PC-9 (cell line): ENCODE measurements at regions not wholly inside any gene's neighbourhood (a gene's known extent, or its start where the extent isn't known, plus 50 kb on each side); places are given as distances from the start of the nearest gene placed in this dataset.

Source experiments
- EZH2 ChIP-seq: fragments of 200-600 bp; sonication (generic); IDR thresholded peaks from 2 replicates; pipeline ENCODE4 v1.8.0; 2017; ENCODE audit warnings: antibody characterized with exemption, low read depth
- TF ChIP-seq, protein P1 (sequence below): fragments of 200-600 bp; sonication (generic); conservative IDR thresholded peaks from 2 replicates; pipeline ENCODE4 v1.6.1; 2017; ENCODE audit warnings: mixed run types, antibody characterized with exemption, mild to moderate bottlenecking, moderate library complexity

DNA sequence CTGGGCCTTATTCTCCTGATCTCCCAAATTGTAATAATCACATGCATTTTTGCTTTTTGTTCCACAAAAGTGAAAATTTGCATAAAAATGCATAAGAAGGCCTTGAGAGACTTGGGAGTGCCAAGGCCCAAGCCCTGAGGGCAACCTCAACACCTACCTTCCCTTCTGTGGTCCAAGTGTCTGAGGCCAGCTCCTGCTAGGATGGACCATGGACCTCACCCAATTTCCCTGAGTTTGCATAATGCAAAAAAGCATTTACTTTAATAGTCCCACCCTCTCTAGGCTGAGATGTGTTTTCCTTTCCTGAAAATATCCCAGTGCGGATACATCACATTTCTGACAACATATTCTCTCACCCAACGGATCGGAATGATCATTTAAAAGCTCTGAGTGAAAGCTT is 194.1 kb upstream of the TENM4 start:
- TF ChIP-seq, protein P1, sequence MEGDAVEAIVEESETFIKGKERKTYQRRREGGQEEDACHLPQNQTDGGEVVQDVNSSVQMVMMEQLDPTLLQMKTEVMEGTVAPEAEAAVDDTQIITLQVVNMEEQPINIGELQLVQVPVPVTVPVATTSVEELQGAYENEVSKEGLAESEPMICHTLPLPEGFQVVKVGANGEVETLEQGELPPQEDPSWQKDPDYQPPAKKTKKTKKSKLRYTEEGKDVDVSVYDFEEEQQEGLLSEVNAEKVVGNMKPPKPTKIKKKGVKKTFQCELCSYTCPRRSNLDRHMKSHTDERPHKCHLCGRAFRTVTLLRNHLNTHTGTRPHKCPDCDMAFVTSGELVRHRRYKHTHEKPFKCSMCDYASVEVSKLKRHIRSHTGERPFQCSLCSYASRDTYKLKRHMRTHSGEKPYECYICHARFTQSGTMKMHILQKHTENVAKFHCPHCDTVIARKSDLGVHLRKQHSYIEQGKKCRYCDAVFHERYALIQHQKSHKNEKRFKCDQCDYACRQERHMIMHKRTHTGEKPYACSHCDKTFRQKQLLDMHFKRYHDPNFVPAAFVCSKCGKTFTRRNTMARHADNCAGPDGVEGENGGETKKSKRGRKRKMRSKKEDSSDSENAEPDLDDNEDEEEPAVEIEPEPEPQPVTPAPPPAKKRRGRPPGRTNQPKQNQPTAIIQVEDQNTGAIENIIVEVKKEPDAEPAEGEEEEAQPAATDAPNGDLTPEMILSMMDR, result no peak
- no peak for TF ChIP-seq EZH2
